Heart right ventricle (tissue), 16 donors: ENCODE measurements at regions not wholly inside any gene's neighbourhood (a gene's known extent, or its start where the extent isn't known, plus 50 kb on each side); places are given as distances from the start of the nearest gene placed in this dataset.
A peak's percentile ranks its signal among the peaks of the same experiment; 100 is the strongest.
"Not testable (repeated sequence)": the region's sequence is repeated elsewhere in the genome, so short reads cannot be mapped to it uniquely, and the experiment has no call there.

Experiments
- ATAC-seq, 8 donors: fragments of 200-7000 bp; cut with Tn5 transposase; one replicate each; pipeline ENCODE4 v1.9.1; 2020; ENCODE audit warnings: mild to moderate bottlenecking in 8 of 8, moderate library complexity in 8 of 8, moderate number of reproducible peaks in 1 of 8
- DNase-seq, 2 donors: peaks; one replicate each; pipeline ENCODE4 v3.0.0-alpha.2; 2020
- H3K27ac ChIP-seq, 10 donors: fragments of 200-600 bp; sonication (generic) in 2 of 10; one replicate each; pipeline versions ENCODE4 v1.5.0 to v1.8.0; 2020 to 2022; ENCODE audit warnings: mild to moderate bottlenecking in 3 of 10
- H3K27me3 ChIP-seq, 7 donors: fragments of 200-600 bp; one replicate each; pipeline ENCODE4 v1.8.0; 2021 to 2022; ENCODE audit warnings: mild to moderate bottlenecking in 2 of 7
- H3K36me3 ChIP-seq, 9 donors: fragments of 200-600 bp; sonication (generic) in 1 of 9; one replicate each; pipeline versions ENCODE4 v1.5.0 to v1.8.0; 2020 to 2022; ENCODE audit warnings: mild to moderate bottlenecking in 2 of 9
- H3K4me1 ChIP-seq, 9 donors: fragments of 200-600 bp; sonication (generic) in 1 of 9; one replicate each; pipeline versions ENCODE4 v1.5.0 to v1.8.0; 2020 to 2022; ENCODE audit warnings: mild to moderate bottlenecking in 4 of 9
- H3K4me3 ChIP-seq, 10 donors: fragments of 200-600 bp; sonication (generic) in 2 of 10; one replicate each; pipeline versions ENCODE4 v1.5.0 to v1.8.0; 2020 to 2022; ENCODE audit warnings: mild to moderate bottlenecking in 7 of 10, moderate library complexity in 2 of 10
- H3K9me3 ChIP-seq, 11 donors: fragments of 200-600 bp in 10 of 11; sonication (generic) in 2 of 11; one replicate each; pipeline versions ENCODE4 v1.5.0 to v1.8.0; 2013 to 2022; ENCODE audit warnings: mild to moderate bottlenecking in 2 of 11, control low read depth in 1 of 11, moderate library complexity in 1 of 11
- CTCF ChIP-seq, 9 donors: fragments of 200-600 bp; sonication (generic) in 2 of 9; IDR thresholded peaks; one replicate each; pipeline versions ENCODE4 v1.5.0 to v1.8.0; 2021 to 2022; ENCODE audit warnings: antibody characterized with exemption in 9 of 9, mild to moderate bottlenecking in 5 of 9, moderate library complexity in 1 of 9
- WGBS, 2 donors: extraction: QIAGEN DNeasy Blood & Tissue Kit; methylation state at CpG; one replicate each; pipeline ENCODE4 v1.1.7; 2013; ENCODE audit warnings: inconsistent platforms in 1 of 2; 5-methylcytosine and 5-hydroxymethylcytosine counted together
- intact Hi-C, 10 donors: fragments of 100-400 bp; cut with DNase I; formaldehyde crosslinking; loops; one replicate each; pipeline versions ENCODE4 v1.11.1 to v1.14.2; 2022
- donor health status: Arrhythmogenic right ventricular cardiomyopathy.
- donor health status: ischemic (EF 13 %, LVEDD 7.1; RV severe dilation, severe dysfunction).
- donor health status: healthy with polysubstance abuse.
- donor health status: DM: no; HTN: yes; CAD: no.
- donor health status: DM: no; HTN: no; CAD: no.
- donor health status: ischemic (EF 25% LVEDD 6.9; RV normal size, moderate dysfunction).
- donor health status: ischemic (EF 25% LVEDD 5.7; RV mildly dilated, moderate dysfunction).
- donor health status: healthy.
- donor health status: DM: yes; HTN: yes; CAD: no.
- donor health status: Ischemic cardiomyopathy.
- donor health status: ischemic (EF 35%, LVEDD 5.7; RV mildly dilated, moderate dysfunction).
- donor health status: nonischemic (EF 11% LVEDD 7.7; RV severe dilation, severe dysfunction).
- donor health status: DM: yes; HTN: yes; CAD: no.
- donor health status: PGD.
- donor health status: ischemic (EF 29% LVEDD 5.4; RV normal size, mild dysfunction).
- donor health status: nonischemic (EF 23%, LVEDD 6.1; RV moderate dilation, normal function).

- ATAC-seq (peak in 3 of 8 donors; percentile 46 to 87 (median 61)), DNase-seq (peak in 1 of 2 donors; percentile 20)
- Histone ChIP-seq H3K27ac (peak overlapping the region in 2 of 10 donors; percentile 13 to 43), H3K36me3 (no peaks in the 10 kb centered on the region), H3K4me3 (no peak overlapping the region), H3K9me3 (no peaks in the 10 kb centered on the region), H3K27me3 (no peaks in the 10 kb centered on the region), H3K4me1 (peaks cover 0 to 45% (median 13%) of the 10 kb centered on the region in 9 donors)
- TF ChIP-seq CTCF (IDR thresholded peaks at IDR 0.05), result no peak
- intact Hi-C loops, result loop anchor here in 1 of 10 donors (5.0 kb wide), 1 partner anchor 175 kb away; no protein-coding TSS in a partner anchor
- WGBS, 2 donors, result 84 to 88% methylated on average over 11 of the region's 11 CpGs
Measured at GRCh38 chr11:122197066-122197987, 81.3 kb upstream of the BLID start.

- TF ChIP-seq CTCF (IDR thresholded peaks at IDR 0.05), result no peak
- Histone ChIP-seq H3K4me3 (no peak overlapping the region), H3K4me1 (peaks cover 0 to 30% (median 8%) of the 10 kb centered on the region in 9 donors), H3K9me3 (no peaks in the 10 kb centered on the region), H3K27me3 (no peaks in the 10 kb centered on the region), H3K27ac (peak overlapping the region in 1 of 10 donors; percentile 40), H3K36me3 (no peaks in the 10 kb centered on the region)
- DNase-seq (no peak), ATAC-seq (no peak)
- 64 to 70% methylated on average over 3 of the region's 3 CpGs for WGBS, 2 donors
- intact Hi-C loops, result loop anchor here in 1 of 10 donors (5.0 kb wide), 1 partner anchor 173 kb away; no protein-coding TSS in a partner anchor
Measured at GRCh38 chr11:122195790-122196189, 79.8 kb upstream of the BLID start.

GRCh38 chr11:122193881-122194480, 78.0 kb upstream of the BLID start:
- H3K27me3 ChIP-seq, H3K4me3 ChIP-seq, H3K9me3 ChIP-seq, H3K36me3 ChIP-seq, intact Hi-C loops, ATAC-seq, DNase-seq: not testable (repeated sequence)
- 94 to 99% methylated on average over 5 of the region's 5 CpGs for WGBS, 2 donors
- Histone ChIP-seq H3K27ac (peak overlapping the region in 2 of 10 donors; percentile 28 to 43), H3K4me1 (peaks cover 0 to 27% (median 13%) of the 10 kb centered on the region in 9 donors)

- DNase-seq (no peak), ATAC-seq (no peak)
- no peaks in the 10 kb centered on the region for H3K36me3 ChIP-seq
- no peaks in the 10 kb centered on the region for H3K9me3 ChIP-seq
- H3K4me3 ChIP-seq, result no peak overlapping the region
- intact Hi-C loops, result no loop called here
- H3K27ac ChIP-seq, result peak overlapping the region in 2 of 10 donors; percentile 28 to 43
- 93 to 100% methylated on average over 1 of the region's 1 CpG for WGBS, 2 donors
- peaks cover 0 to 29% (median 13%) of the 10 kb centered on the region in 9 donors for H3K4me1 ChIP-seq
- H3K27me3 ChIP-seq, result no peaks in the 10 kb centered on the region
- TF ChIP-seq CTCF (IDR thresholded peaks at IDR 0.05), result no peak
Measured at GRCh38 chr11:122193457-122193856, 77.4 kb upstream of the BLID start.
